ENCODE measurements at regions not wholly inside any gene's neighbourhood (a gene's known extent, or its start where the extent isn't known, plus 50 kb on each side); places are given as distances from the start of the nearest gene placed in this dataset.

GRCh38 chr10:121300723-121301122 is 297.5 kb downstream of the FGFR2 start:
- TF ChIP-seq, protein P1, sequence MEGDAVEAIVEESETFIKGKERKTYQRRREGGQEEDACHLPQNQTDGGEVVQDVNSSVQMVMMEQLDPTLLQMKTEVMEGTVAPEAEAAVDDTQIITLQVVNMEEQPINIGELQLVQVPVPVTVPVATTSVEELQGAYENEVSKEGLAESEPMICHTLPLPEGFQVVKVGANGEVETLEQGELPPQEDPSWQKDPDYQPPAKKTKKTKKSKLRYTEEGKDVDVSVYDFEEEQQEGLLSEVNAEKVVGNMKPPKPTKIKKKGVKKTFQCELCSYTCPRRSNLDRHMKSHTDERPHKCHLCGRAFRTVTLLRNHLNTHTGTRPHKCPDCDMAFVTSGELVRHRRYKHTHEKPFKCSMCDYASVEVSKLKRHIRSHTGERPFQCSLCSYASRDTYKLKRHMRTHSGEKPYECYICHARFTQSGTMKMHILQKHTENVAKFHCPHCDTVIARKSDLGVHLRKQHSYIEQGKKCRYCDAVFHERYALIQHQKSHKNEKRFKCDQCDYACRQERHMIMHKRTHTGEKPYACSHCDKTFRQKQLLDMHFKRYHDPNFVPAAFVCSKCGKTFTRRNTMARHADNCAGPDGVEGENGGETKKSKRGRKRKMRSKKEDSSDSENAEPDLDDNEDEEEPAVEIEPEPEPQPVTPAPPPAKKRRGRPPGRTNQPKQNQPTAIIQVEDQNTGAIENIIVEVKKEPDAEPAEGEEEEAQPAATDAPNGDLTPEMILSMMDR (IDR thresholded peaks at IDR 0.05) = no peak
- no peak for TF ChIP-seq EP300 (IDR thresholded peaks at IDR 0.05; ENCODE audit: low read depth)
- TF ChIP-seq POLR2A (IDR thresholded peaks at IDR 0.05) = no peak
- TF ChIP-seq POLR2AphosphoS5 (IDR thresholded peaks at IDR 0.05) = no peak
